Skin epidermis (tissue), 12 donors: ENCODE measurements at regions not wholly inside any gene's neighbourhood (a gene's known extent, or its start where the extent isn't known, plus 50 kb on each side); places are given as distances from the start of the nearest gene placed in this dataset.

ENCODE experiments used
- H3K27ac ChIP-seq, 21 experiments: fragments of 200-600 bp; sonication (generic) in 11 of 21; one replicate each; pipeline ENCODE4 v1.5.0; 2020; ENCODE audit warnings: mild to moderate bottlenecking in 3 of 21, inconsistent platforms in 2 of 21, moderate library complexity in 2 of 21
- H3K4me3 ChIP-seq, 7 experiments: fragments of 200-600 bp; sonication (generic) in 2 of 7; one replicate each; pipeline ENCODE4 v1.5.0; 2020; ENCODE audit warnings: inconsistent platforms in 2 of 7, mild to moderate bottlenecking in 2 of 7, moderate library complexity in 1 of 7

- H3K4me3 ChIP-seq = no peak overlapping the region
- no peak overlapping the region for H3K27ac ChIP-seq
Measured at GRCh38 chr1:57983441-57983840, 559.6 kb upstream of the DAB1 start.

- H3K27ac ChIP-seq = no peak overlapping the region
- H3K4me3 ChIP-seq = no peak overlapping the region
Measured at GRCh38 chr1:57982852-57983251, 559.0 kb upstream of the DAB1 start.

GRCh38 chr1:57976216-57976615, 552.4 kb upstream of the DAB1 start:
- Histone ChIP-seq H3K27ac (no peak overlapping the region), H3K4me3 (no peak overlapping the region)

- no peak overlapping the region for H3K27ac ChIP-seq
Measured at GRCh38 chr1:57968321-57968720, 544.5 kb upstream of the DAB1 start.

GRCh38 chr1:57966751-57967406, 543.0 kb upstream of the DAB1 start:
- Histone ChIP-seq H3K4me3 (no peak overlapping the region), H3K27ac (no peak overlapping the region)

More at GRCh38 chr1:57968321-57968720, 544.5 kb upstream of the DAB1 start:
- no peak overlapping the region for H3K4me3 ChIP-seq

DNA sequence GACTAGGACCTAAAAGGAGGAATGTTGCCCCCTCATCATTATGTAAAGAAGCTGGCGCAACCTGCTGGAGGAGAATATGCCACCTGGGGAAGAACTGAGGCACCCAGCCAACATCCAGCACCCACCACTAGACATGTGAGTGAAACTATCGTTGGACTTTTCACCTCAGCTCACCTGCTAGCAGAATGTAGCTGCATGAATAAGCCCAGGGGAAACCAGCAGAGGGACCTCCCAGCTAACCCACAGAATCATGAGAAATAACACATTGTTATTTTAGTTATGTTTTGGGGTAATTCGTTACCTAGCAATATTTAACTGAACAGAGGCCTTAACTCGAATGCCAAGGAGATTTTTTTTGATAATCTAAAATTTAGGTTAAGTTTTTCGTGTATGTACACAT, 542.5 kb upstream of the DAB1 start:
- Histone ChIP-seq H3K27ac (no peak overlapping the region), H3K4me3 (no peak overlapping the region)

- no peak overlapping the region for H3K4me3 ChIP-seq
Measured at GRCh38 chr1:57963581-57963980, 539.7 kb upstream of the DAB1 start.

GRCh38 chr1:57959531-57960241, 535.8 kb upstream of the DAB1 start:
- Histone ChIP-seq H3K27ac (no peak overlapping the region), H3K4me3 (no peak overlapping the region)

More at GRCh38 chr1:57963581-57963980, 539.7 kb upstream of the DAB1 start:
- no peak overlapping the region for H3K27ac ChIP-seq

DNA sequence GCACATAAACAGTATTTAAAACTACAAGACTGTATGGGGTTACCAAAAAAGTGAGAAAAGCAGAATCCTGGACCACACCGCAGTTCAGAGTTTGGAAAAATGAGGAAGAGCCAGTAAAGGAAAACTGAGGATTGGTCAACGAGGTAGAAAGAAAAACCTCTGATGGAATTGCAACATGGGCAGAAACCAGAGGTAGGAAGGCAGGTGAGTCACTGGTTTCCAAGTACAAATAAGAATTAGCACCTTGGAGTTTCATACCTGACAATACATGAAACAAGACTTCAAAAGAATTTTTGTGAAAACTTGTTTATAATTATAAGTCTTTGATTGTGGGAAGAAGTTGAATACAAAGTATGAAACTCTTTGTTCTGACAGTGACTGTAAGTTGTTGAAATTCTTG, 533.7 kb upstream of the DAB1 start:
- Histone ChIP-seq H3K4me3 (no peak overlapping the region), H3K27ac (no peak overlapping the region)

DNA sequence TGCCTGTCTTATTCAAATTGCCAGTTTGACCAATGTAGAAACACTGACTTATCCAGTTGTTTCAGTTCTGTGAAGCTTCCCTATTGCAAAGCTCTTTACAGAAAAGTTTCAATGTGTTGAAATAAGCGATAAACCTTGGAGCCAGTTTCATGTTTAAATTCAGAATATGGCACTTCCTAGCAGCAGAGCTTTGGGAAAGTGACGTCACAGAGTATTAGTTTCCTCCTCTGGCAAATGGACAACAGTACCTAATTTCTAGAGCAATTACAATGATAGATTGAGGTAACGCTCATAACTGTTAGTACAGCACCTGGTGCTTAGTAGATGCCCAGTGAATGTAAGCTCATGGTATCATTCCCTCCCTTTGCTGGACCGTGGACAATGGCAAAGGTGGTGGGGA, 527.5 kb upstream of the DAB1 start:
- no peak overlapping the region for H3K4me3 ChIP-seq
- no peak overlapping the region for H3K27ac ChIP-seq

DNA sequence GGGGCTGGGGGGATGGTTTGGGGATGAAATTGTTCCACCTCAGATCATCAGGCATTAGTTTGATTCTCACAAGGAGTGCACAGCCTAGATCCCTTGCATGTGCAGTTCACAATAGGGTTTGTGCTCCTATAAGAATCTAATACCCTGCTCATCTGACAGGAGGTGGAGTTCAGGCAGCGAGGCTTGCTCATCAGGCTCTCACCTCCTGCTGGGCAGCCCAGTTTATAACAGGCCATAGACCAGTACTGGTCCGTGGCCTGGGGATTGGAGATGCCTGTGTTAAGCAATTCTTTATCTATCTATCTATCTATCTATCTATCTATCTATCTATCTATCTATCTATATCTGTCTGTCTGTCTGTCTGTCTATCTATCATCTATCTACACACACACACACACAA, 525.3 kb upstream of the DAB1 start:
- no peak overlapping the region for H3K4me3 ChIP-seq
- no peak overlapping the region for H3K27ac ChIP-seq

DNA sequence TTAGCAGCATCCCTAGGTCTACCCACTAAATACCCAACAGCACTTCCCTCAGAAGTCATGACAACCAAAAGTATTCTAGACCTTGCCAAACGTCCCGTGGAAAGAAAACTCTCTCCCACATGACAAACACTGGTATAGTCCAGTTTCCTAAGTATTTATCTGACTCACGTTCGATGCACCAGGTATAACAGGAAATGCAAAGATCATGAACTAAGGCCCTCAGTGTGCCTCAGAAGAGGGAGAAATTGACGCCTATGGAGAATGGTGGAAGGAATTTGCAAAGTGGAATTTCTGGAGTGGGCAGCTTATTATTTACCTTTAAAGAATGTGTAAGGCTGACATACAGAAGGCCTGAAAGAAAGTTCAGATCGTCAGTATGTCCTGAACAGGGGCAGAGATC, 523.6 kb upstream of the DAB1 start:
- no peak overlapping the region for H3K4me3 ChIP-seq
- no peak overlapping the region for H3K27ac ChIP-seq

GRCh38 chr1:57945045-57945444, 521.2 kb upstream of the DAB1 start:
- no peak overlapping the region for H3K27ac ChIP-seq
- no peak overlapping the region for H3K4me3 ChIP-seq

- no peak overlapping the region for H3K27ac ChIP-seq
- no peak overlapping the region for H3K4me3 ChIP-seq
Measured at GRCh38 chr1:57943365-57943764, 519.5 kb upstream of the DAB1 start.

- H3K4me3 ChIP-seq = no peak overlapping the region
- no peak overlapping the region for H3K27ac ChIP-seq
Measured at GRCh38 chr1:57934745-57935144, 510.9 kb upstream of the DAB1 start.

GRCh38 chr1:57927003-57927402, 503.1 kb upstream of the DAB1 start:
- Histone ChIP-seq H3K27ac (no peak overlapping the region), H3K4me3 (no peak overlapping the region)

DNA sequence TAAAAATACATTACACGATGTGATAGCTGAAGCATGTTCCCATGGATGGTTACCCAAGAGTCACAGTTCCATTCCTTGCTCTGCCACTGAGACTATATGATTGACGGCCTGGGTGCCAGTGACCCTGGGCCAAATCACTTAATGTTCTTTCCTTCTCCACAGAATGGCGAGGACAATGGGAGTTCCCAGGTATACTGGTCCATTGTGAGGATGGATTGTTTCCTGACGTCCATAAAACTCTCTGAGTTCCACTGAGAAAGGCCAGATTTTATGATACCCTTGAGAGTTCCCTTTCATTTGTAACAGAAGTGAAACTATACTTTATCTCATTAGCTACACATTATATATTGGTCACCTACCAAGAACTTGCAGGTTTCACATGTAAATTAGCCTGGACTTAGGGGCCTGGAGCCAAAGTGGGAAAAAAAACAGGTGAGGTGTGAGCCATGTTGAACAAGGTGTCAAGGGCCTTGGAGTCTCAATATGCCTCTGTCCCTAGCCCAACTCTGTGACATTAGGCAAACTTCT, 502.2 kb upstream of the DAB1 start:
- no peak overlapping the region for H3K27ac ChIP-seq

DNA sequence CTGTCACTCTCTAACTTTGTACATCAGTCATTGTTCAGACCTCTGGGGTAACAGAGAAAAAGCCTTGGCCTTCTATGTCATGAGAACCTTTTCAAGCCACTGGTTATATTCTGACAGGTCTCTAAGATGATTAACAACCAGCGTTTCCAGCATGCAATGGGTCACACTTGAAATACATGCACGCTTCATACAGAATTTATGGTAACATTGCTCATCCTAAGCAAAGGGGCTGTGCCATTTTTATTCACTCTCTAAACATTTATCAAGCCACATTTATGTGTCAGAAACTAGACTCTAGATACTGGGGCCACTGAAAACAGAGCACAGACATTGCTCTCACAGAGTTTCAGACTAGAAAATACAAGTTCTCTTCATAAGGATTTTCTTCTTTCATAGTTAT, 501.4 kb upstream of the DAB1 start:
- H3K27ac ChIP-seq = no peak overlapping the region

More for the DNA sequence above, 502.2 kb upstream of the DAB1 start:
- H3K4me3 ChIP-seq = no peak overlapping the region

DNA sequence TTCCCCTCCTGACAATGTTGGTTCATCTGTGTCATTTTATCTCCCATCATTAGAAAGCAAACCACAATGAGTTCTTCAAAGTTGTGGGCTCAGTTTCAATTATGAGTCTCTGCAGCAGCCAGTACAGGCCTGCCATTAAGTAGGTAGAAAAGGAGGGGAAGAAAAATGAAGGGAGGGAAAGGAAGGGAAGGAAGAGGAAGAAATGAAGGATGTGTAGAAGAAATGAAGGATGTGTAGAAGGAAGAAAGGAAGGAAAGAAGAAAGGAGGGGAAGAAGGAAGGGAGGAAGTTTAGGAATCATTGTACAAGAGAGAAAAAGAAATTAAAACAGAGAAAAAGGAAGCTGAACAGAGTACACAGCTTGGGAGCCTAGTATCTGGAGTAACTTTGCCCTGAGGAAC, 498.3 kb upstream of the DAB1 start:
- Histone ChIP-seq H3K27ac (no peak overlapping the region), H3K4me3 (no peak overlapping the region)

More for the DNA sequence above, 501.4 kb upstream of the DAB1 start:
- no peak overlapping the region for H3K4me3 ChIP-seq

GRCh38 chr1:57916041-57916440, 492.2 kb upstream of the DAB1 start:
- Histone ChIP-seq H3K4me3 (no peak overlapping the region), H3K27ac (no peak overlapping the region)

GRCh38 chr1:57911427-57911826, 487.6 kb upstream of the DAB1 start:
- no peak overlapping the region for H3K27ac ChIP-seq

More at GRCh38 chr1:57911427-57911826, 487.6 kb upstream of the DAB1 start:
- no peak overlapping the region for H3K4me3 ChIP-seq
